GM12891 (cell line): ENCODE measurements at regions not wholly inside any gene's neighbourhood (a gene's known extent, or its start where the extent isn't known, plus 50 kb on each side); places are given as distances from the start of the nearest gene placed in this dataset.
A peak's percentile ranks its signal among the peaks of the same experiment; 100 is the strongest.

Experiments used
- DNase-seq: peaks from one replicate; pipeline ENCODE4 v3.0.0; 2011; ENCODE audit warnings: low spot score; ENCODE audit not compliant: insufficient read length
- FAIRE-seq: peaks from 2 replicates; lab custom pipeline; 2011; peaks lifted over from hg19 to GRCh38; lab: Jason Lieb, UNC
- PAX5 ChIP-seq: IDR thresholded peaks from 2 replicates; pipeline ENCODE4 v1.6.1; 2011; ENCODE audit warnings: low read length, moderate library complexity, mild to moderate bottlenecking; ENCODE audit not compliant: insufficient read depth, severe bottlenecking
- POLR2A ChIP-seq: IDR thresholded peaks from 2 replicates; pipeline ENCODE4 v1.6.1; 2011; ENCODE audit warnings: low read depth, low read length, control low read depth
- POLR2AphosphoS5 ChIP-seq: IDR thresholded peaks from 2 replicates; pipeline ENCODE4 v1.6.1; 2011; ENCODE audit warnings: low read depth, low read length, control low read depth
- POU2F2 ChIP-seq: IDR thresholded peaks from 2 replicates; pipeline ENCODE4 v1.6.1; 2011; ENCODE audit warnings: low read depth, mild to moderate bottlenecking, control low read depth, low read length, moderate library complexity
- SPI1 ChIP-seq: IDR thresholded peaks from 2 replicates; pipeline ENCODE4 v1.6.1; 2011; ENCODE audit warnings: low read depth, low read length, control low read depth
- TAF1 ChIP-seq: IDR thresholded peaks from 2 replicates; pipeline ENCODE4 v1.6.1; 2011; ENCODE audit warnings: low read depth, low read length, control low read depth

DNA sequence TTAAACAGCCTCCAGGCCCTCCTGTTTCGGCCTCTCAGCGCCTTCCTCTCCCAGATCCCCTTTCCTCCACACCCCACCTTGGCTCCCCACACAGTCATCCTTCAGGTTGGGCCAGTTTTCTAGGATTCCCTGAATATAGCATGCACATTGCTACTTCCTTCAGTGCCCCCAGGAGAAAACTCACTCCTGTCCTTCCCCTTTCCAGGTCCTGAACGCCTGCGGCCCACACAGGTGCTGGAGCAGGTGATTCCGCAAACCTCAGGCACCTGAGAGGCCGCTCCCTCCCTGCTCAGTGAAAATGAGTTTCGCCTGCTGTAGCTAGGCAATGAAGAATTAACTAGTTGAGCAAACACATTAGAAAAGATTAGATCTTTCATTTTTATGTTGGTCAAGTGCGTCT, 185.0 kb downstream of the MED10 start:
- no peak for DNase-seq
- TF ChIP-seq SPI1 (no peak), PAX5 (no peak), POU2F2 (no peak), POLR2AphosphoS5 (no peak), TAF1 (no peak), POLR2A (no peak)

DNA sequence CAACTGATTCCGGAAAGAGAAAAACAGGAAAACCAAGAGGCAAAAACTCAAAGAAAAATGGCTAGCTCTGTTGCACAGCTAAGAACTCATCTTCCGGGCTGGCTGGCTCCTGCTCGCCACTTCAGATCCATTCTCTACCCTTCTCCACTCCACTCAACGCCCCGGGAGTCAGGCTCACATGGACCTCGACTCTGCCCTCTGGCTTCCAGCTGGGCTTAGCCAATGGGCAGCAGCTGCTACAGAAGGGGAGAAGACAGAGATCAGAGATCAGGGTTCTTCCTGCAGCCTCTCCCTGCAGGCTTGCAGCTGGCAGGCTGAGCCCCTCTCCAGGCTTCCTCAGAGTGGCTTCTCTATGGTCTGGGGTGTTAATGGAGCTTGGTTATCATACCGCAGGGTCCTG, 187.5 kb downstream of the MED10 start:
- TF ChIP-seq POLR2A, result no peak
- no peak for TF ChIP-seq PAX5
- no peak for TF ChIP-seq POLR2AphosphoS5
- TF ChIP-seq TAF1, result no peak
- no peak for TF ChIP-seq POU2F2
- TF ChIP-seq SPI1, result no peak
- DNase-seq, result no peak
- no peak for FAIRE-seq

More for the DNA sequence above, 185.0 kb downstream of the MED10 start:
- FAIRE-seq, result no peak

DNA sequence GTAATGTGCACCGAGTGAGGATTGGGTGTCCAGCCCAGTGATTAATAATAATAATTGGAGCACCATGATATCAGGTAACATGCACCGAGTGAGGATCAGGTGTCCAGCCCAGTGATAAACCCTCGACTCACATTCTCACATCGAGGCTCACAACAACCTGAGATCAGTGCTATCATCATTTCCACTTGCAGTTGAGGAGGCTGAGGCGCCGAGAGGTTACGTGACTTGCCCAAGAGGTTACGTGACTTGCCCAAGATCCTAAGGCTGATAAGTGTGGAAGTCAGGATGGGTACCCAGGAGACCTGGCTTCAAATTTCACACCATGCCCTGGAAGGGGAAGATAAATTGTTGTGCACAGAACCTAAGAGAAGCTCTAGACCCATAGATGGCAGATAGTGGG, 189.4 kb downstream of the MED10 start:
- FAIRE-seq (peak; percentile 28), DNase-seq (no peak)
- no peak for TF ChIP-seq POLR2AphosphoS5
- TF ChIP-seq PAX5, result no peak

DNA sequence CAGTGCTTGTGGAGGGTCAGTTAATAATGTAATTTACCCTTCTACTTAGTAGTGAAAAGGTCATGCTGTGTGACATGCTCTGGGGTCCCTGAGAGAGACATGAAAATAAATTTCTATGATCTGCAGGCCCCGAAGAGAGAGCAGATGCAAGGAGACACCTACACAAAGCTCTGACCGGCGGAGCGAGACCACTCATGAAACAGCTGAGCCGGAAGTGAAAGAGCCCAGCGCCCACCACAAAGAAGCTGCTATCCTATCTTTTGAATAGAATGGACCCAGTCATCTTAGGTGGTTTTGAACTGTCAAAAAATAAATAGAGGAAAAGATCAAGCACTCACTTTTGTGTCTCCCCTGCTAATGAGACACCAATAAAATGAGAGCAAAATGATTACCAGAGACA, 190.0 kb downstream of the MED10 start:
- FAIRE-seq, result peak; percentile 58
- DNase-seq, result peak; percentile 51
- TF ChIP-seq PAX5, result peak; percentile 99
- no peak for TF ChIP-seq POLR2AphosphoS5
- TF ChIP-seq SPI1, result peak; percentile 72

DNA sequence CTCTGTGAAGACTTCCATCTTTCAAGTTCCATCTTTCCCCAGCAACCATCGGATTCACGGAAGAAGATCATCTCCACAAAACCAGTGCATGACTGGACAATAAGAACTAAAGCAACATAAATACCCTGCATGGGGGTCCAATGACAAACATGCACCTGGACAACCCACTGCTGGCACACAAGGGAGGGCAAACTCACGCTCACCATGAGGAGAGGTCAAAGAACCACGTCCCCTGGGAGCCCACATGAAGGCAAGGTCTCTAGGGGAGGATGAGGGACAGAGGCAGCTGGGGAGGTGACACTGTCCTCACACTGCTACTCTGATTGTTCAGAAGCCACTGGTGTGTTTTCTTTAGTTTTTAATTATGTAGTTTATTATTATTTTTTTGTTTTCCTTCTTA, 190.8 kb downstream of the MED10 start:
- no peak for TF ChIP-seq PAX5
- no peak for TF ChIP-seq POLR2A
- no peak for TF ChIP-seq POU2F2
- TF ChIP-seq POLR2AphosphoS5, result no peak
- TF ChIP-seq SPI1, result no peak
- TF ChIP-seq TAF1, result no peak
- DNase-seq, result no peak
- FAIRE-seq, result no peak

DNA sequence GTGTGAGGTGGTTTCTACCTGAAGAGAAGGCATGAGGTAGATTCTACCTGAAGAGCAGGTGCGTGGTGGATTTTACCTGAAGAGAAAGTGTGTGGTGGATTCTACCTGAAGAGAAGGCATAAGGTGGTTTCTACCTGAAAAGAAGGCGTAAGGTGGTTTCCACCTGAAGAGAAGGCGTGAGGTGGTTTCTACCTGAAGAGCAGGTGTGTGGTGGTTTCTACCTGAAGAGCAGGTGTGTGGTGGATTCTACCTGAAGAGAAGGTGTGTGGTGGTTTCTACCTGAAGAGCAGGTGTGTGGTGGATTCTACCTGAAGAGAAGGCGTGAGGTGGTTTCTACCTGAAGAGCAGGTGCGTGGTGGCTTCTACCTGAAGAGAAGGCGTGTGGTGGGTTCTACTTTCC, 192.8 kb downstream of the MED10 start:
- DNase-seq, result no peak
- no peak for FAIRE-seq
- TF ChIP-seq POLR2AphosphoS5, result no peak
- no peak for TF ChIP-seq POU2F2

DNA sequence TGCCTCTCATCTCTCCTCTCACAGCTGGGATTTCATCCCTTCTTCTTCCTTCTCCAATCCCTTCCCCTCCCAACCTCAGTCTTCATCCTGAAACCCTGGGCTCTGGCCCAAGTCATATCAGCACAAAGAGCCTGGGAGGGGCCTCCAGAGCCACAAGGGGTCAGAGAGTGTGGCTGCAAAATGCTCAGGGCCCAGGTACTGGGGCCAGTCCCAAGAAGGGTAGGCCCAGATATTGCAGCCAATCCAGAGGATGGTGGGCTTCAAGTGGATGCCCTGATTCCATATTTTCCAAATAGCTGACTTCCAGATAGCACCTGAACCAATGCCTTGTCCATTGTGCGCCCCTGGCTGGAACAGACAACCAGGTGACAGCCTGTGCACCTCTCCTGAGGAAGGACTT, 193.9 kb downstream of the MED10 start:
- no peak for TF ChIP-seq SPI1
- TF ChIP-seq TAF1, result no peak
- TF ChIP-seq POLR2A, result no peak
- TF ChIP-seq POU2F2, result no peak
- TF ChIP-seq PAX5, result no peak
- TF ChIP-seq POLR2AphosphoS5, result no peak
- FAIRE-seq (no peak), DNase-seq (no peak)

DNA sequence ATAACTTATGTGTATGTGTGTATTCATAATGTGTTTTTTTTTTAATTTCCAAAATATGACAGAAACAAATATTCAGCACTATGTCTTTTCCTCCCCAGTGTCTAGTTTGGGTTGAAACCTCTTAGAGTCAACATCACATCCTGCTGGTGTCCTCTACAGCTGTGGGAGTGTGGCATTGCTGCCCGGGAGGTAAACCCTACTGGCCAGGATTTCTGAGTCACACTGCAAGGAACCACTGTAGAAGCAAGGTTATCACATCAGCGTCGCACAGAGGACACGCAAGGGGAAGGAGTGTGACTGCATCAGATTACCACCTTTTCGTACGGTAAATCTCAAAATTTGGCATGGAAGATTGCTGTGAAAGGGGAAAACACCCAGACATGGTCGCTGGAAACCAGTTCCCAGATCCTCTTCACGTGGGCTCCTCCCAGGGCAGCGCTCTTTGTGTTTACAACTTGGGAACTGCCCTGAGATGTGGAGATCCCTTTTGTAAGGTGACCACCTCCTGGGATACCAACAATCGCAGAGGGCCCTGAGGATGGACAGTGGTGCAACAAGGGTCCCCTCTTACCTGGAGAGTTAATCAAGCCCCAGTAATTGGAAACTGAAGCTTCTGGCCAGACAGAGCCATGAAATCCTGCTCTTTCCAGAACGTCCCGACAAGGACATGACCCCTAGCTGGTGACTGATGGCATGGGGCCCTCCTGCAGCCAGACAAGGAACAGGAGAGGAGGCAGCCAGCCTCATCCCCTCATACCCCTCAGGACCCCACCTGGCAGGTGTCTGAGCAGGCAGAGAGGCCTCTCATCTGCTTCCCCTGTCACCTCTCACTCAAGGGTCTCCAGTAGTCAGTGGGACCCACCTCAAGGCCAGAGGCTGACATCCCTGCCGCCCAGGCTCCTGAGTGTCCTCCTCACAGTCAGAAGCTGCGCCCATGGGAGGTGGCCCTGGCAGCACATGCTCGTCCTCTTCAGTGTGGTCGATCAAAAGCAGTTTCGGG, 194.7 kb downstream of the MED10 start:
- TF ChIP-seq POLR2A (no peak), POLR2AphosphoS5 (no peak), POU2F2 (no peak), TAF1 (no peak), PAX5 (no peak), SPI1 (no peak)
- no peak for FAIRE-seq
- DNase-seq, result no peak

DNA sequence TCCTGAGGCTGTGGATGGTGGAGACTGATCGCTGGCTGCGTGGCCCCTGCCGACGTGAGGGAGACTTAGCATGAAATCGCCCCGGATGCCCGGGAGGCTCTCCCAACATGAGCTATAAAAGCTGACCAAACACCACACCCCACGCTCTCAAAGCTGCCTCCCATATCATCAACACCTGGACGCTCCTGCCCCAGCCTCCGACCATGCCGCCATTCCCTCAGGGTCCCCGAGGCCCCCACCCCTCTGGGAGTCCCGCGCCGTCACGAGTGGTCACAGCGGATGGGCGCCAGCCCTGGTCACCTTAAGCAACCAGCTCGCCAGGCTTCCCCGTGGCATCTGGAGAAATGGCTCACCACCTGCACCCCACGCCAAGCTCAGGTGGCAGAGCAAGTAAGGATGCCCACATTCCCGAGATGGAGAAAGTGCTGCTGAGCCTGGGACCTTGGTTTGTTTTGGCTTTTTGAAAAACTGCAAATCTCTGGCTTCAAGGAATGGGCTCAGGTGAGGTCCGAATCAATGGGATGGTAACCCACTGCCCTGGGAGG, 196.0 kb downstream of the MED10 start:
- FAIRE-seq, result no peak
- TF ChIP-seq TAF1 (no peak), SPI1 (no peak)
- DNase-seq, result no peak

DNA sequence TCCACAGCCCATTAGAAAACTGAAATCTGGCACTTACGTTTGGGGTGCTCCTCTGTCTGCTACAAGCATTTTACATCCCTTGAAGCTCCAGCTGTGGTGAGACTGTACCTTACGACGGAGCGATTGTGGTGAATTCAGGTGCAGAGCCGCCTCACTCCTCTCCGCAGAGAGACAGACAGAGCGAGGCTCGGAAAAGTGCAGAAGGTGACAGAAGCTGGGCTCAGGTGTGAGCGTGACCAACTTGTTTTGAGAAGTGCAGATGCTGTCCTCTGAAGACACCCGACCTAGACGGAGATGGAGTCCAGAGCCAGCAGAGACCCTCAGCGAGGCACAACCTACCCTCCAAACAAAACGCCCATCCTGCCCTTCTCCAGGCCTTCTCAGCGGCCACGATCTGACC, 196.5 kb downstream of the MED10 start:
- no peak for DNase-seq
- no peak for FAIRE-seq
- TF ChIP-seq POU2F2 (no peak), POLR2A (no peak), POLR2AphosphoS5 (no peak), TAF1 (no peak), SPI1 (no peak), PAX5 (no peak)

DNA sequence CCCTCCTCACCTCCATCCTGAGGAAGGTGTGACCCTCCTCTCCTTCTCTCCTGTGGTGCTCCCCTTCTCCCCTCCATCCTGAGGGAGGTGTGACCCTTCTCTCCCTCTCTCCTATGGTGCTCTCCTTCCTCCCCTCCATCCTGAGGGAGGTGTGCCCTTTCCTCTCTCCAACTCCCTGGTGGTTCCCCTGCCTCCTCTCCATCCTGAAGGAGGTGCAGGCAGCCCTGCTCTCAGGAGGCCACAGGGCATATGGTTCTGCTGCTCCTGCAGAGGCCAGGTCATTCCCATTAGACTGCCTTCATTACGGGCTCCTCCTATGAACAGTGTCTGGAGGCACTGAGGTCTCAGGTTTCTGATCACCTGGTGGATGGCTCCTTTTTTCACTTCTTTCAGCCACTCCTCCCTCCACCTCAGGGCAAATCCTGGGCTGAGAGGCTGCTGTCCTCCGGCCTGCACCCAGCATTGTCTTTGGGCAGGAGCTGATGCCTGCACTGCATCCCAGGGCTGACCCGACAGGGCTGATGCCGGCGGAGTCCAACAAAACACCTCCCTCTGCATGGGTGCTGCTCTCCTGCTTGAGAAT, 197.1 kb downstream of the MED10 start:
- DNase-seq, result no peak
- no peak for TF ChIP-seq POU2F2
- TF ChIP-seq SPI1, result no peak
- TF ChIP-seq PAX5, result no peak
- TF ChIP-seq TAF1, result no peak
- TF ChIP-seq POLR2A, result no peak
- no peak for FAIRE-seq
